ENCODE measurements at regions not wholly inside any gene's neighbourhood (a gene's known extent, or its start where the extent isn't known, plus 50 kb on each side); places are given as distances from the start of the nearest gene placed in this dataset.

GRCh38 chr11:37948258-37948657, 1350.2 kb upstream of the RAG2 start:
- TF ChIP-seq REST (IDR thresholded peaks at IDR 0.05; ENCODE audit: borderline replicate concordance) (no peak), RAD21 (conservative IDR thresholded peaks at IDR 0.05) (no peak), CTCF (IDR thresholded peaks at IDR 0.05; ENCODE audit: poor library complexity, severe bottlenecking) (no peak), EZH2 (IDR thresholded peaks at IDR 0.05; ENCODE audit: borderline replicate concordance, insufficient read depth, low read length, poor library complexity, severe bottlenecking) (no peak), TAF1 (IDR thresholded peaks at IDR 0.05; ENCODE audit: low read depth) (no peak), EP300 (conservative IDR thresholded peaks at IDR 0.05; ENCODE audit: poor library complexity, severe bottlenecking) (no peak), POLR2AphosphoS5 (IDR thresholded peaks at IDR 0.05) (no peak)
